Muscle of leg (tissue), 3 donors: ENCODE measurements at regions not wholly inside any gene's neighbourhood (a gene's known extent, or its start where the extent isn't known, plus 50 kb on each side); places are given as distances from the start of the nearest gene placed in this dataset.
A peak's percentile ranks its signal among the peaks of the same experiment; 100 is the strongest.
"Not testable (repeated sequence)": the region's sequence is repeated elsewhere in the genome, so short reads cannot be mapped to it uniquely, and the experiment has no call there.

Source experiments
- DNase-seq: peaks from one replicate; pipeline ENCODE4 v3.0.0; 2013
- H3K27ac ChIP-seq: one replicate; pipeline ENCODE4 v1.5.1; 2013; ENCODE audit warnings: mild to moderate bottlenecking, low read length, control low read depth
- H3K27me3 ChIP-seq: one replicate; pipeline ENCODE4 v1.6.1; 2013; ENCODE audit warnings: low read length; ENCODE audit not compliant: control insufficient read depth, insufficient read depth
- H3K36me3 ChIP-seq: one replicate; pipeline ENCODE4 v1.6.1; 2013; ENCODE audit warnings: low read length; ENCODE audit not compliant: control insufficient read depth, insufficient read depth
- H3K4me1 ChIP-seq: one replicate; pipeline ENCODE4 v1.6.1; 2013; ENCODE audit warnings: low read length; ENCODE audit not compliant: control insufficient read depth, insufficient read depth
- H3K4me3 ChIP-seq: one replicate; pipeline ENCODE4 v1.5.1; 2013; ENCODE audit warnings: low read length, control low read depth
- H3K9me3 ChIP-seq: replicated peaks from 2 replicates; pipeline ENCODE4 v1.6.1; 2013; ENCODE audit warnings: low read depth, low read length; ENCODE audit not compliant: control insufficient read depth
- WGBS: methylation state at CpG from one replicate; pipeline ENCODE4 v1.1.5; 2013; ENCODE audit warnings: missing lambda C conversion rate; ENCODE audit not compliant: insufficient coverage; 5-methylcytosine and 5-hydroxymethylcytosine counted together

GRCh38 chr12:19999805-20000138 lies 368.6 kb upstream of the PDE3A start:
- Histone ChIP-seq H3K9me3 (peaks cover 3% of the 10 kb centered on the region), H3K36me3 (no peaks in the 10 kb centered on the region), H3K27me3 (no peaks in the 10 kb centered on the region), H3K27ac (no peak overlapping the region), H3K4me1 (no peaks in the 10 kb centered on the region), H3K4me3 (no peak overlapping the region)
- DNase-seq: no peak
- WGBS: no CpG with 5 or more reads among the region's 1 CpG

DNA sequence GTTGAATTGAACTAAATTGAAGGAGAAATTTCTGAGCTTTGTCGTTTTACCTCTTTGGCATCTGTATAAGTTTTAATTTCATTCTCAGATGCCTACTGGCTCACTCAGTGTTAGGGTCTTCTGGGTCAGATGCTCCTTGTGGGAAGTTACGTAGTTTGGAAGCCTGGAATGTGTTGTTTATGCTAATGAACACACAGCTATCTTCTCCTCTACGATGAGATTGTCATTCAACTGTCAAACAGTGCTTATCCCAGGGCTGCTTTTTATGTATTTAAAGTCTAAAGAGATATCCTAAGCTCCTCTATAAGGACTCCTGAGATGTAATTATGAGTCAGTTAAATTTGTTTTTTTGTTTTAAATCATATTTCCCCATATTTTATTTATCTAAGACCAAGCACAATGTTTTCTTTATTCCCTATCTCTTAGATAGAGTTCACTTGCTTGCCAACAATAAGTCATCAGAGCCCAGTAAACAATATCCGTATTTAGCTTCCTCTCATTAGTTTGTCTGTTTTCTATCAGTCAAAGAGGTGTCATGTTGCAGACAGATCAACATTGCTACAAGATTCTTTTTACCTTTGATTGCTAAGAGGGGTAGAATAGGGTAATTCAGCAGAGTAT lies 368.0 kb upstream of the PDE3A start:
- H3K9me3 ChIP-seq: peaks cover 3% of the 10 kb centered on the region
- no CpG with 5 or more reads among the region's 4 CpGs for WGBS
- H3K27me3 ChIP-seq: no peaks in the 10 kb centered on the region
- H3K36me3 ChIP-seq: no peaks in the 10 kb centered on the region
- H3K27ac ChIP-seq: no peak overlapping the region
- no peaks in the 10 kb centered on the region for H3K4me1 ChIP-seq
- DNase-seq: no peak
- no peak overlapping the region for H3K4me3 ChIP-seq

- H3K4me3 ChIP-seq: no peak overlapping the region
- no peak for DNase-seq
- WGBS: no CpG with 5 or more reads among the region's 2 CpGs
- peaks cover 3% of the 10 kb centered on the region for H3K9me3 ChIP-seq
- H3K36me3 ChIP-seq: no peaks in the 10 kb centered on the region
- H3K4me1 ChIP-seq: no peaks in the 10 kb centered on the region
- no peak overlapping the region for H3K27ac ChIP-seq
- no peaks in the 10 kb centered on the region for H3K27me3 ChIP-seq
Measured at GRCh38 chr12:20003252-20003651, 365.1 kb upstream of the PDE3A start.

GRCh38 chr12:20004952-20005351 lies 363.4 kb upstream of the PDE3A start:
- DNase-seq: no peak
- no peaks in the 10 kb centered on the region for H3K36me3 ChIP-seq
- H3K4me1 ChIP-seq: no peaks in the 10 kb centered on the region
- no peaks in the 10 kb centered on the region for H3K27me3 ChIP-seq
- peaks cover 3% of the 10 kb centered on the region for H3K9me3 ChIP-seq
- WGBS: no CpG with 5 or more reads among the region's 2 CpGs
- H3K4me3 ChIP-seq: no peak overlapping the region
- H3K27ac ChIP-seq: no peak overlapping the region

GRCh38 chr12:20006871-20007730 lies 361.2 kb upstream of the PDE3A start:
- no peaks in the 10 kb centered on the region for H3K4me1 ChIP-seq
- H3K4me3 ChIP-seq: no peak overlapping the region
- H3K9me3 ChIP-seq: no peaks in the 10 kb centered on the region
- WGBS: 13% methylated on average over 1 of the region's 8 CpGs
- no peak overlapping the region for H3K27ac ChIP-seq
- no peaks in the 10 kb centered on the region for H3K27me3 ChIP-seq
- H3K36me3 ChIP-seq: no peaks in the 10 kb centered on the region
- DNase-seq: no peak

- not testable (repeated sequence) for DNase-seq, H3K27ac ChIP-seq, H3K27me3 ChIP-seq, H3K9me3 ChIP-seq, H3K36me3 ChIP-seq, H3K4me1 ChIP-seq, H3K4me3 ChIP-seq
- WGBS: 99% methylated on average over 6 of the region's 8 CpGs
Measured at GRCh38 chr12:20009965-20010364, 358.4 kb upstream of the PDE3A start.

DNA sequence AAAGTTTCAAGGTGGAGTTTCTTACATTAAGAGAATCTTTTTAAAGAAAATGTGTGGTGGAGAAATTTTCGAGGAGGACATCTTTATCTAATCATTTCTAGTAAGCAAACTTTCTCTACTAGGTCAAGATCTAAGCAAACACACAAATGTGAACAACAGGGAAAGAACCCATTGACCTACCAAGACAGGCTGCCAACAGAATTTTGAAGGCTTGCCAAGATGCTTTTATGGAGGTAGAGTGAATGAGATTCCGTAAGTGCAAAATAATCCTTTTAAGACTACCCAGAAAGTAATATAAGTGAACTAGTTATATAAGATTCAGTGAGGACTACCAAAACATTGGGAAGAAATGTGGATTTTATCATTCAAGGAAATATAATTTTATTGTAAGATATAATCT lies 357.1 kb upstream of the PDE3A start:
- Histone ChIP-seq H3K9me3 (no peaks in the 10 kb centered on the region), H3K36me3 (no peaks in the 10 kb centered on the region), H3K27me3 (no peaks in the 10 kb centered on the region), H3K4me3 (no peak overlapping the region), H3K4me1 (no peaks in the 10 kb centered on the region), H3K27ac (no peak overlapping the region)
- no CpG with 5 or more reads among the region's 2 CpGs for WGBS
- DNase-seq: peak; percentile 33

DNA sequence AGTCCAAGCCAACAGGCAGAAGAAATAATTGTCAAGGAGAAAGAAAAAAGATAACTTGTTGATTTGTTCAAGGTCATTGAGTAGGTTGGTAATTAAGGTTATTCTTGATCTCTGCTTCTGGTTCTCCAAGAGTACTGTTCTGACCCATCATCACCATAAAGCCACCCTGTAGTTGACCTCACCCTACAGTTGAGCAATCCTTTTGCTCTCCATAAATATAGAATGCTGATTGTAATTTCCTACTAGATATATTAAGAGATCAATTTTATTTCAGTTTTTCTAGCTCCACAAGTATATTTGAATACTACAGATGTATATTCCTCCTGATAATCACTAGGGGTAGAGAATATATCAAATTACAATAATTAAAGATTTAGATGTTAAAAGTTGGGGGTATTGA lies 350.5 kb upstream of the PDE3A start:
- Histone ChIP-seq H3K9me3 (no peaks in the 10 kb centered on the region), H3K27me3 (no peaks in the 10 kb centered on the region), H3K4me3 (no peak overlapping the region), H3K27ac (no peak overlapping the region), H3K4me1 (no peaks in the 10 kb centered on the region), H3K36me3 (no peaks in the 10 kb centered on the region)
- DNase-seq: no peak

GRCh38 chr12:20018406-20018805 lies 349.9 kb upstream of the PDE3A start:
- H3K9me3 ChIP-seq: no peaks in the 10 kb centered on the region
- WGBS: no CpG with 5 or more reads among the region's 3 CpGs
- H3K4me3 ChIP-seq: no peak overlapping the region
- no peaks in the 10 kb centered on the region for H3K27me3 ChIP-seq
- H3K36me3 ChIP-seq: no peaks in the 10 kb centered on the region
- DNase-seq: no peak
- no peaks in the 10 kb centered on the region for H3K4me1 ChIP-seq
- no peak overlapping the region for H3K27ac ChIP-seq

- Histone ChIP-seq H3K27ac (no peak overlapping the region), H3K9me3 (no peaks in the 10 kb centered on the region), H3K36me3 (no peaks in the 10 kb centered on the region), H3K4me3 (no peak overlapping the region), H3K4me1 (no peaks in the 10 kb centered on the region), H3K27me3 (no peaks in the 10 kb centered on the region)
- DNase-seq: peak; percentile 93
- WGBS: no CpG with 5 or more reads among the region's 6 CpGs
Measured at GRCh38 chr12:20024194-20024593, 344.1 kb upstream of the PDE3A start.
